LNCaP clone FGC (cell line): ENCODE measurements at regions not wholly inside any gene's neighbourhood (a gene's known extent, or its start where the extent isn't known, plus 50 kb on each side); places are given as distances from the start of the nearest gene placed in this dataset.

Experiments used
- DNase-seq: peaks from one replicate; pipeline ENCODE4 v3.0.0-alpha.2; 2011; ENCODE audit warnings: low read depth
- H3K4me3 ChIP-seq: 2 replicates; pipeline ENCODE4 v1.5.1; 2011; ENCODE audit warnings: mild to moderate bottlenecking, low read depth, low read length, control low read depth
- TF ChIP-seq, protein P1 (sequence below): IDR thresholded peaks from 2 replicates; pipeline ENCODE4 v1.5.1; 2012; ENCODE audit warnings: mild to moderate bottlenecking; ENCODE audit not compliant: control insufficient read depth, insufficient read depth; ENCODE audit errors: extremely low read depth

- TF ChIP-seq, protein P1, sequence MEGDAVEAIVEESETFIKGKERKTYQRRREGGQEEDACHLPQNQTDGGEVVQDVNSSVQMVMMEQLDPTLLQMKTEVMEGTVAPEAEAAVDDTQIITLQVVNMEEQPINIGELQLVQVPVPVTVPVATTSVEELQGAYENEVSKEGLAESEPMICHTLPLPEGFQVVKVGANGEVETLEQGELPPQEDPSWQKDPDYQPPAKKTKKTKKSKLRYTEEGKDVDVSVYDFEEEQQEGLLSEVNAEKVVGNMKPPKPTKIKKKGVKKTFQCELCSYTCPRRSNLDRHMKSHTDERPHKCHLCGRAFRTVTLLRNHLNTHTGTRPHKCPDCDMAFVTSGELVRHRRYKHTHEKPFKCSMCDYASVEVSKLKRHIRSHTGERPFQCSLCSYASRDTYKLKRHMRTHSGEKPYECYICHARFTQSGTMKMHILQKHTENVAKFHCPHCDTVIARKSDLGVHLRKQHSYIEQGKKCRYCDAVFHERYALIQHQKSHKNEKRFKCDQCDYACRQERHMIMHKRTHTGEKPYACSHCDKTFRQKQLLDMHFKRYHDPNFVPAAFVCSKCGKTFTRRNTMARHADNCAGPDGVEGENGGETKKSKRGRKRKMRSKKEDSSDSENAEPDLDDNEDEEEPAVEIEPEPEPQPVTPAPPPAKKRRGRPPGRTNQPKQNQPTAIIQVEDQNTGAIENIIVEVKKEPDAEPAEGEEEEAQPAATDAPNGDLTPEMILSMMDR: no peak
These were observed 80.7 kb upstream of the CXCL12 start for GRCh38 chr10:44465401-44466115.

GRCh38 chr10:44466236-44466635 is 81.3 kb upstream of the CXCL12 start:
- TF ChIP-seq, protein P1: no peak
- DNase-seq: no peak
- no peak overlapping the region for H3K4me3 ChIP-seq

More at GRCh38 chr10:44465401-44466115, 80.7 kb upstream of the CXCL12 start:
- no peak for DNase-seq
- H3K4me3 ChIP-seq: no peak overlapping the region

- TF ChIP-seq, protein P1: no peak
- DNase-seq: no peak
These were observed 82.2 kb upstream of the CXCL12 start for GRCh38 chr10:44467090-44467489.

DNA sequence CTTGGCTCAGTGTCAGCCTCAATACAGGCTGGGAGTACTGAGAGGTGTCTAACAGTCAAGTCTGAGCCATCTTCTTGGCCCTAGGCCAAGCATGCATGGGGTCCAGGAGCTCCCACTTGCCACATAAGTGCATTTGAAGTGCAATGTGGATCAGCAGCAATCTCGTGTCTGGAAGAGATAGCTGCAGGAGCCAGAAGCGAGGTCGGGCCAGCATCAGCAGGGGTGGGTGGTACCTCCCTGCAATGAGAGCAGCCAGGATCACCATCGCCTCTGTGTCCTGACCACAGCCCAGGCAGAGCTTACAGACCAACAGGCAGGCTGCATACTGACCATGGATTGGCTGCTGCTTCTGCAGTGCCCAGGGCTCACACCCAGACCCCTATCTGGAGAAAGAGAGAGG is 83.0 kb upstream of the CXCL12 start:
- TF ChIP-seq, protein P1: no peak
- DNase-seq: no peak
- H3K4me3 ChIP-seq: no peak overlapping the region

More at GRCh38 chr10:44467090-44467489, 82.2 kb upstream of the CXCL12 start:
- H3K4me3 ChIP-seq: no peak overlapping the region

GRCh38 chr10:44468525-44468924 is 83.6 kb upstream of the CXCL12 start:
- TF ChIP-seq, protein P1: no peak
- H3K4me3 ChIP-seq: no peak overlapping the region
- no peak for DNase-seq

- no peak for DNase-seq
- H3K4me3 ChIP-seq: no peak overlapping the region
- TF ChIP-seq, protein P1: no peak
These were observed 84.1 kb upstream of the CXCL12 start for GRCh38 chr10:44468965-44469364.

- no peak overlapping the region for H3K4me3 ChIP-seq
- TF ChIP-seq, protein P1: no peak
- no peak for DNase-seq
These were observed 85.9 kb upstream of the CXCL12 start for GRCh38 chr10:44470784-44471183.
